CD14-positive monocyte (primary cell): ENCODE measurements at regions not wholly inside any gene's neighbourhood (a gene's known extent, or its start where the extent isn't known, plus 50 kb on each side); places are given as distances from the start of the nearest gene placed in this dataset.

ENCODE experiments used
- DNase-seq, 3 donors: peaks; one replicate each; pipeline ENCODE4 v3.0.0-alpha.2; 2011 to 2022
- H2AFZ ChIP-seq: 2 replicates; pipeline ENCODE4 v1.6.0; 2012; ENCODE audit warnings: mild to moderate bottlenecking, low read depth, low read length, inconsistent platforms; ENCODE audit not compliant: insufficient read depth, poor library complexity, severe bottlenecking
- H3K27ac ChIP-seq, 2 donors: 1 replicate in 1 of 2; 2 replicates in 1 of 2; pipeline ENCODE4 v1.5.1; 2012 to 2013; ENCODE audit warnings: low read length in 2 of 2, control low read depth in 1 of 2, inconsistent platforms in 1 of 2, low read depth in 1 of 2, mild to moderate bottlenecking in 1 of 2
- H3K27me3 ChIP-seq, 2 donors: one replicate each; pipeline versions ENCODE4 v1.6.0 to v1.6.1; 2011 to 2013; ENCODE audit warnings: low read length in 2 of 2; ENCODE audit not compliant: control insufficient read depth in 2 of 2, insufficient read depth in 2 of 2
- H3K36me3 ChIP-seq, 2 donors: replicated peaks in 1 of 2; 1 replicate in 1 of 2; 2 replicates in 1 of 2; pipeline versions ENCODE4 v1.5.1 to v1.6.1; 2012 to 2013; ENCODE audit warnings: low read length in 2 of 2, control low read depth in 1 of 2, inconsistent platforms in 1 of 2, mild to moderate bottlenecking in 1 of 2; ENCODE audit not compliant: insufficient read depth in 2 of 2, control insufficient read depth in 1 of 2
- H3K4me1 ChIP-seq, 2 donors: 1 replicate in 1 of 2; 2 replicates in 1 of 2; pipeline versions ENCODE4 v1.5.1 to v1.6.1; 2012 to 2013; ENCODE audit warnings: low read length in 2 of 2, control low read depth in 1 of 2, inconsistent platforms in 1 of 2, mild to moderate bottlenecking in 1 of 2, moderate library complexity in 1 of 2; ENCODE audit not compliant: insufficient read depth in 2 of 2, control insufficient read depth in 1 of 2
- H3K4me2 ChIP-seq: replicated peaks from 2 replicates; pipeline ENCODE3; 2012; ENCODE audit warnings: low read length, moderate library complexity, mild to moderate bottlenecking; ENCODE audit not compliant: poor library complexity, severe bottlenecking; ENCODE audit errors: extremely low read depth
- H3K4me3 ChIP-seq, 3 experiments: fragments of 200-600 bp in 1 of 3; sonication (generic) in 1 of 3; replicated peaks in 1 of 3; 1 replicate in 2 of 3; 2 replicates in 1 of 3; pipeline ENCODE4 v1.5.1; 2011 to 2013; ENCODE audit warnings: low read length in 3 of 3, mild to moderate bottlenecking in 3 of 3, control low read depth in 2 of 3, low read depth in 2 of 3, inconsistent platforms in 1 of 3, moderate library complexity in 1 of 3
- H3K79me2 ChIP-seq: 2 replicates; pipeline ENCODE4 v1.6.0; 2012; ENCODE audit warnings: mild to moderate bottlenecking, control low read depth, inconsistent platforms, low read length, moderate library complexity; ENCODE audit not compliant: insufficient read depth
- H3K9ac ChIP-seq: 2 replicates; pipeline ENCODE4 v1.6.0; 2017; ENCODE audit warnings: low read length, mild to moderate bottlenecking; ENCODE audit not compliant: insufficient read depth, poor library complexity, severe bottlenecking
- H3K9me3 ChIP-seq, 2 donors: replicated peaks in 1 of 2; 1 replicate in 1 of 2; 2 replicates in 1 of 2; pipeline versions ENCODE4 v1.5.1 to v1.6.1; 2012 to 2013; ENCODE audit warnings: low read length in 2 of 2, control low read depth in 1 of 2; ENCODE audit not compliant: control insufficient read depth in 1 of 2, insufficient read depth in 1 of 2
- H4K20me1 ChIP-seq: 2 replicates; pipeline ENCODE4 v1.6.0; 2012; ENCODE audit warnings: mild to moderate bottlenecking, low read length, control low read depth, moderate library complexity; ENCODE audit not compliant: insufficient read depth
- H3K27ac Mint-ChIP-seq, 7 donors: one replicate each; pipeline ENCODE4 v1.8.0; 2020; ENCODE audit warnings: mild to moderate bottlenecking in 7 of 7, mixed read lengths in 7 of 7, moderate library complexity in 6 of 7, inconsistent platforms in 2 of 7
- H3K27me3 Mint-ChIP-seq, 3 donors: one replicate each; pipeline ENCODE4 v1.8.0; 2021 to 2022; ENCODE audit warnings: low read depth in 3 of 3, mild to moderate bottlenecking in 3 of 3, mixed read lengths in 3 of 3, moderate library complexity in 3 of 3, inconsistent platforms in 1 of 3
- H3K36me3 Mint-ChIP-seq, 2 donors: one replicate each; pipeline ENCODE4 v1.8.0; 2020; ENCODE audit warnings: mixed read lengths in 2 of 2, inconsistent platforms in 1 of 2, mild to moderate bottlenecking in 1 of 2
- H3K4me1 Mint-ChIP-seq: one replicate; pipeline ENCODE4 v1.8.0; 2020; ENCODE audit warnings: mild to moderate bottlenecking, mixed read lengths
- H3K4me3 Mint-ChIP-seq, 2 donors: one replicate each; pipeline ENCODE4 v1.8.0; 2020; ENCODE audit warnings: mild to moderate bottlenecking in 2 of 2, mixed read lengths in 2 of 2, moderate library complexity in 1 of 2
- H3K9me3 Mint-ChIP-seq, 7 donors: one replicate each; pipeline ENCODE4 v1.8.0; 2020 to 2022; ENCODE audit warnings: mixed read lengths in 7 of 7, mild to moderate bottlenecking in 6 of 7, moderate library complexity in 6 of 7, inconsistent platforms in 2 of 7
- WGBS: methylation state at CpG from one replicate; pipeline ENCODE4 v1.1.5; 2013; ENCODE audit warnings: missing lambda C conversion rate; ENCODE audit not compliant: insufficient coverage; 5-methylcytosine and 5-hydroxymethylcytosine counted together
- intact Hi-C, 2 donors: fragments of 100-400 bp; cut with micrococcal nuclease; formaldehyde crosslinking; loops; one replicate each; pipeline versions ENCODE4 v1.15.0 to v1.15.1; 2023
- TF ChIP-seq, protein P1 (sequence below): fragments of 200-600 bp; IDR thresholded peaks from one replicate; pipeline ENCODE4 v1.8.0; 2022; ENCODE audit warnings: antibody characterized with exemption, mild to moderate bottlenecking

GRCh38 chr16:50996166-50996829 lies 154.8 kb downstream of the SALL1 start:
- no peaks in the 10 kb centered on the region for H3K4me1 ChIP-seq
- no peak overlapping the region for H3K27ac ChIP-seq
- no peaks in the 10 kb centered on the region for H3K36me3 ChIP-seq
- H3K4me1 Mint-ChIP-seq, result no peaks in the 10 kb centered on the region
- peaks cover 0 to 1% (median 0%) of the 10 kb centered on the region in 7 donors for H3K9me3 Mint-ChIP-seq
- H3K27me3 Mint-ChIP-seq, result peaks cover 0 to 11% (median 6%) of the 10 kb centered on the region in 3 donors
- no peaks in the 10 kb centered on the region for H4K20me1 ChIP-seq
- TF ChIP-seq, protein P1, sequence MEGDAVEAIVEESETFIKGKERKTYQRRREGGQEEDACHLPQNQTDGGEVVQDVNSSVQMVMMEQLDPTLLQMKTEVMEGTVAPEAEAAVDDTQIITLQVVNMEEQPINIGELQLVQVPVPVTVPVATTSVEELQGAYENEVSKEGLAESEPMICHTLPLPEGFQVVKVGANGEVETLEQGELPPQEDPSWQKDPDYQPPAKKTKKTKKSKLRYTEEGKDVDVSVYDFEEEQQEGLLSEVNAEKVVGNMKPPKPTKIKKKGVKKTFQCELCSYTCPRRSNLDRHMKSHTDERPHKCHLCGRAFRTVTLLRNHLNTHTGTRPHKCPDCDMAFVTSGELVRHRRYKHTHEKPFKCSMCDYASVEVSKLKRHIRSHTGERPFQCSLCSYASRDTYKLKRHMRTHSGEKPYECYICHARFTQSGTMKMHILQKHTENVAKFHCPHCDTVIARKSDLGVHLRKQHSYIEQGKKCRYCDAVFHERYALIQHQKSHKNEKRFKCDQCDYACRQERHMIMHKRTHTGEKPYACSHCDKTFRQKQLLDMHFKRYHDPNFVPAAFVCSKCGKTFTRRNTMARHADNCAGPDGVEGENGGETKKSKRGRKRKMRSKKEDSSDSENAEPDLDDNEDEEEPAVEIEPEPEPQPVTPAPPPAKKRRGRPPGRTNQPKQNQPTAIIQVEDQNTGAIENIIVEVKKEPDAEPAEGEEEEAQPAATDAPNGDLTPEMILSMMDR, result no peak
- no peak overlapping the region for H3K27ac Mint-ChIP-seq
- no peaks in the 10 kb centered on the region for H3K36me3 Mint-ChIP-seq
- no peak overlapping the region for H3K4me2 ChIP-seq
- no peak overlapping the region for H2AFZ ChIP-seq
- no peak overlapping the region for H3K4me3 Mint-ChIP-seq
- WGBS, result 88% methylated on average over 7 of the region's 12 CpGs
- H3K79me2 ChIP-seq, result no peaks in the 10 kb centered on the region
- no peak for DNase-seq
- no peaks in the 10 kb centered on the region for H3K27me3 ChIP-seq
- H3K4me3 ChIP-seq, result no peak overlapping the region
- no peak overlapping the region for H3K9ac ChIP-seq
- intact Hi-C loops, result no loop called here
- H3K9me3 ChIP-seq, result no peaks in the 10 kb centered on the region

GRCh38 chr16:50994995-50995394 lies 156.1 kb downstream of the SALL1 start:
- H4K20me1 ChIP-seq, result no peaks in the 10 kb centered on the region
- H3K27ac ChIP-seq, result no peak overlapping the region
- H3K4me3 Mint-ChIP-seq, result no peak overlapping the region
- H2AFZ ChIP-seq, result no peak overlapping the region
- H3K36me3 ChIP-seq, result no peaks in the 10 kb centered on the region
- H3K79me2 ChIP-seq, result no peaks in the 10 kb centered on the region
- intact Hi-C loops, result no loop called here
- no peak overlapping the region for H3K27ac Mint-ChIP-seq
- no peaks in the 10 kb centered on the region for H3K4me1 ChIP-seq
- no peaks in the 10 kb centered on the region for H3K4me1 Mint-ChIP-seq
- peaks cover 0 to 2% (median under 1%) of the 10 kb centered on the region in 7 donors for H3K9me3 Mint-ChIP-seq
- H3K9ac ChIP-seq, result no peak overlapping the region
- H3K4me3 ChIP-seq, result no peak overlapping the region
- WGBS, result 92% methylated on average over 4 of the region's 8 CpGs
- TF ChIP-seq, protein P1, result no peak
- H3K9me3 ChIP-seq, result no peaks in the 10 kb centered on the region
- H3K36me3 Mint-ChIP-seq, result no peaks in the 10 kb centered on the region
- no peaks in the 10 kb centered on the region for H3K27me3 ChIP-seq
- H3K27me3 Mint-ChIP-seq, result peaks cover 0 to 10% (median 6%) of the 10 kb centered on the region in 3 donors
- no peak overlapping the region for H3K4me2 ChIP-seq
- no peak for DNase-seq
